ENCODE measurements at regions not wholly inside any gene's neighbourhood (a gene's known extent, or its start where the extent isn't known, plus 50 kb on each side); places are given as distances from the start of the nearest gene placed in this dataset.

GRCh38 chr4:12579172-12579571 is 905.0 kb downstream of the RAB28 start:
- no peak overlapping the region for H2AFZ ChIP-seq
- TF ChIP-seq EZH2phosphoT487 (IDR thresholded peaks at IDR 0.05; ENCODE audit: unreplicated experiment) (no peak), ZNF114 (CRISPR knock-in tag; IDR thresholded peaks at IDR 0.05) (no peak), REST (IDR thresholded peaks at IDR 0.05; ENCODE audit: unreplicated experiment) (no peak), ETS1 (IDR thresholded peaks at IDR 0.05) (no peak), ZNF331 (CRISPR knock-in tag; IDR thresholded peaks at IDR 0.05; ENCODE audit: low read depth) (no peak), CREB1 (CRISPR knock-in tag; IDR thresholded peaks at IDR 0.05; ENCODE audit: low read depth) (no peak)

GRCh38 chr4:12576409-12576808 is 907.7 kb downstream of the RAB28 start:
- no peak for DNase-seq (ENCODE audit: low spot score)
- no peak overlapping the region for H3K4me3 Mint-ChIP-seq
- Histone ChIP-seq H3K4me2 (no peak overlapping the region), H3K9me2 (ENCODE audit: insufficient read depth) (no peaks in the 10 kb centered on the region; the same call in 1 of the 2 replicates), H3K27me3 (ENCODE audit: insufficient read depth) (no peaks in the 10 kb centered on the region), H3K79me2 (replicated peaks; ENCODE audit: insufficient read depth) (no peaks in the 10 kb centered on the region), H4K20me1 (replicated peaks; ENCODE audit: insufficient read depth) (no peaks in the 10 kb centered on the region), H3K36me3 (ENCODE audit: insufficient read depth) (no peaks in the 10 kb centered on the region), H2AFZ (no peak overlapping the region), H3K4me1 (ENCODE audit: insufficient read depth) (0 out of 2 replicates have a peak, but pooled peaks cover 4% of the 10 kb centered on the region), H3F3A (replicated peaks; ENCODE audit: low read depth) (no peaks in the 10 kb centered on the region), H3K4me3 (no peak overlapping the region), H3K27ac (ENCODE audit: low read depth) (no peak overlapping the region)
- H3K27me3 Mint-ChIP-seq (ENCODE audit: insufficient read depth, low read depth, poor library complexity), result no peaks in the 10 kb centered on the region
- H3K4me1 Mint-ChIP-seq, result peaks cover 7% of the 10 kb centered on the region; the same call in 2 of the 3 replicates
- no peaks in the 10 kb centered on the region for H3K36me3 Mint-ChIP-seq (ENCODE audit: low read depth)
- no peak for ATAC-seq
- H3K27ac Mint-ChIP-seq, result no peak overlapping the region
- H3K9me3 Mint-ChIP-seq, result no peaks in the 10 kb centered on the region
- TF ChIP-seq EZH2 (IDR thresholded peaks at IDR 0.05; ENCODE audit: low read depth, unreplicated experiment), result no peak
- no peak for TF ChIP-seq CREB1 (CRISPR knock-in tag; IDR thresholded peaks at IDR 0.05; ENCODE audit: low read depth)
- no peak for TF ChIP-seq POLR2AphosphoS5 (IDR thresholded peaks at IDR 0.05; ENCODE audit: low read depth)
- no peak for TF ChIP-seq REST (IDR thresholded peaks at IDR 0.05; ENCODE audit: unreplicated experiment)
- no peak for TF ChIP-seq EZH2phosphoT487 (IDR thresholded peaks at IDR 0.05; ENCODE audit: unreplicated experiment)
- TF ChIP-seq NANOG (IDR thresholded peaks at IDR 0.05; ENCODE audit: borderline replicate concordance), result no peak
- TF ChIP-seq ETS1 (IDR thresholded peaks at IDR 0.05), result no peak
- no peak for TF ChIP-seq STAT1 (IDR thresholded peaks at IDR 0.05; ENCODE audit: unreplicated experiment)
- TF ChIP-seq ZNF331 (CRISPR knock-in tag; IDR thresholded peaks at IDR 0.05; ENCODE audit: low read depth), result no peak
- no peak for TF ChIP-seq JUNB (IDR thresholded peaks at IDR 0.05; ENCODE audit: unreplicated experiment)

More at GRCh38 chr4:12579172-12579571, 905.0 kb downstream of the RAB28 start:
- Histone ChIP-seq H3K9me2 (ENCODE audit: insufficient read depth) (no peaks in the 10 kb centered on the region; the same call in 1 of the 2 replicates), H3F3A (replicated peaks; ENCODE audit: low read depth) (no peaks in the 10 kb centered on the region), H4K20me1 (replicated peaks; ENCODE audit: insufficient read depth) (no peaks in the 10 kb centered on the region), H3K27me3 (ENCODE audit: insufficient read depth) (no peaks in the 10 kb centered on the region), H3K4me3 (no peak overlapping the region), H3K79me2 (replicated peaks; ENCODE audit: insufficient read depth) (no peaks in the 10 kb centered on the region), H3K4me1 (ENCODE audit: insufficient read depth) (0 out of 2 replicates have a peak, but pooled peaks cover 4% of the 10 kb centered on the region), H3K27ac (ENCODE audit: low read depth) (no peak overlapping the region), H3K36me3 (ENCODE audit: insufficient read depth) (no peaks in the 10 kb centered on the region), H3K4me2 (no peak overlapping the region)
- no peak for DNase-seq (ENCODE audit: low spot score)
- ATAC-seq, result no peak
- Mint-ChIP-seq H3K4me3 (no peak overlapping the region), H3K27ac (no peak overlapping the region), H3K27me3 (ENCODE audit: insufficient read depth, low read depth, poor library complexity) (no peaks in the 10 kb centered on the region), H3K36me3 (ENCODE audit: low read depth) (no peaks in the 10 kb centered on the region), H3K9me3 (no peaks in the 10 kb centered on the region), H3K4me1 (peaks cover 11% of the 10 kb centered on the region; the same call in 2 of the 3 replicates)
